ENCODE measurements at regions not wholly inside any gene's neighbourhood (a gene's known extent, or its start where the extent isn't known, plus 50 kb on each side); places are given as distances from the start of the nearest gene placed in this dataset.
A peak's percentile ranks its signal among the peaks of the same experiment; 100 is the strongest.
"Not testable (repeated sequence)": the region's sequence is repeated elsewhere in the genome, so short reads cannot be mapped to it uniquely, and the experiment has no call there.

- no peak for DNase-seq (ENCODE audit: low spot score)
- Histone ChIP-seq H3K4me3 (no peak overlapping the region), H3K27ac (no peak overlapping the region), H3K4me1 (replicated peaks) (no peaks in the 10 kb centered on the region), H3K36me3 (no peaks in the 10 kb centered on the region), H3K27me3 (replicated peaks; ENCODE audit: insufficient read depth) (no peaks in the 10 kb centered on the region), H3K9me3 (no peaks in the 10 kb centered on the region)
- intact Hi-C loops (cut with DNase I), result no loop called here
- WGBS, result 52% methylated on average over 7 of the region's 7 CpGs
- TF ChIP-seq POLR2AphosphoS5 (IDR thresholded peaks at IDR 0.05) (no peak), CTCF (IDR thresholded peaks at IDR 0.05) (peak in 1 of 4 experiments; percentile 16)
Measured at GRCh38 chr11:127789927-127790326, 789.4 kb upstream of the KIRREL3 start.

GRCh38 chr11:127772938-127773337, 772.4 kb upstream of the KIRREL3 start:
- WGBS, result 72% methylated on average over 4 of the region's 4 CpGs
- H3K4me3 ChIP-seq; DNase-seq (ENCODE audit: low spot score); intact Hi-C loops (cut with DNase I); H3K27ac ChIP-seq; H3K36me3 ChIP-seq; H3K27me3 ChIP-seq (replicated peaks; ENCODE audit: insufficient read depth); H3K4me1 ChIP-seq (replicated peaks); H3K9me3 ChIP-seq: not testable (repeated sequence)

GRCh38 chr11:127768931-127769330, 768.4 kb upstream of the KIRREL3 start:
- H3K27me3 ChIP-seq (replicated peaks; ENCODE audit: insufficient read depth); H3K36me3 ChIP-seq; H3K4me3 ChIP-seq; intact Hi-C loops (cut with DNase I); DNase-seq (ENCODE audit: low spot score); H3K4me1 ChIP-seq (replicated peaks); H3K9me3 ChIP-seq; H3K27ac ChIP-seq: not testable (repeated sequence)
- WGBS, result 50% methylated on average over 4 of the region's 4 CpGs

- H3K36me3 ChIP-seq, result no peaks in the 10 kb centered on the region
- no peaks in the 10 kb centered on the region for H3K27me3 ChIP-seq (replicated peaks; ENCODE audit: insufficient read depth)
- TF ChIP-seq POLR2A (IDR thresholded peaks at IDR 0.05) (no peak), CTCF (IDR thresholded peaks at IDR 0.05) (no peak), POLR2AphosphoS5 (IDR thresholded peaks at IDR 0.05) (no peak)
- no peak for DNase-seq (ENCODE audit: low spot score)
- no peak overlapping the region for H3K4me3 ChIP-seq
- H3K9me3 ChIP-seq, result no peaks in the 10 kb centered on the region
- intact Hi-C loops (cut with DNase I), result no loop called here
- H3K4me1 ChIP-seq (replicated peaks), result peaks cover 3% of the 10 kb centered on the region
- H3K27ac ChIP-seq, result peak overlapping the region; percentile 38 to 48
Measured at GRCh38 chr11:127766734-127767133, 766.2 kb upstream of the KIRREL3 start.

- H3K4me3 ChIP-seq, result no peak overlapping the region
- H3K27me3 ChIP-seq (replicated peaks; ENCODE audit: insufficient read depth), result no peaks in the 10 kb centered on the region
- no peaks in the 10 kb centered on the region for H3K36me3 ChIP-seq
- TF ChIP-seq CTCF (IDR thresholded peaks at IDR 0.05), result no peak
- no peak for TF ChIP-seq POLR2AphosphoS5 (IDR thresholded peaks at IDR 0.05)
- no peak for TF ChIP-seq POLR2A (IDR thresholded peaks at IDR 0.05)
- H3K9me3 ChIP-seq, result no peaks in the 10 kb centered on the region
- no peak for DNase-seq (ENCODE audit: low spot score)
- intact Hi-C loops (cut with DNase I), result no loop called here
- WGBS, result 75% methylated on average over 5 of the region's 5 CpGs
- no peaks in the 10 kb centered on the region for H3K4me1 ChIP-seq (replicated peaks)
- no peak overlapping the region for H3K27ac ChIP-seq
Measured at GRCh38 chr11:127738771-127739286, 738.3 kb upstream of the KIRREL3 start.

- intact Hi-C loops (cut with DNase I), result no loop called here
- DNase-seq (ENCODE audit: low spot score), result no peak
Measured at GRCh38 chr11:127737499-127737898, 736.9 kb upstream of the KIRREL3 start.

More at GRCh38 chr11:127737499-127737898, 736.9 kb upstream of the KIRREL3 start:
- Histone ChIP-seq H3K4me3 (no peak overlapping the region), H3K27me3 (replicated peaks; ENCODE audit: insufficient read depth) (no peaks in the 10 kb centered on the region), H3K9me3 (no peaks in the 10 kb centered on the region), H3K36me3 (no peaks in the 10 kb centered on the region), H3K4me1 (replicated peaks) (no peaks in the 10 kb centered on the region), H3K27ac (no peak overlapping the region)
- no peak for TF ChIP-seq CTCF (IDR thresholded peaks at IDR 0.05)
- TF ChIP-seq POLR2A (IDR thresholded peaks at IDR 0.05), result no peak
- 75% methylated on average over 2 of the region's 2 CpGs for WGBS

All from prostate gland (tissue), 2 donors.